SK-N-SH (cell line): ENCODE measurements at regions not wholly inside any gene's neighbourhood (a gene's known extent, or its start where the extent isn't known, plus 50 kb on each side); places are given as distances from the start of the nearest gene placed in this dataset.

Source experiments
- CTCF ChIA-PET: fragments of 300-600, 350-600 bp; formaldehyde crosslinking; extraction: SDS; loops from one replicate; lab custom pipeline; 2021; lab: Yijun Ruan, JAX
- POLR2A ChIA-PET: fragments of 350-600 bp; sonication (Branson Sonifier 250); formaldehyde crosslinking; extraction: SDS; loops from one replicate; lab custom pipeline; 2020; ENCODE audit warnings: antibody characterized with exemption, inconsistent platforms; lab: Yijun Ruan, JAX
- DNase-seq: peaks from one replicate; pipeline ENCODE4 v3.0.0; 2012
- H2AFZ ChIP-seq: fragments of 200-600 bp; sonication (generic); 2 replicates; pipeline ENCODE4 v1.8.1; 2016; ENCODE audit warnings: antibody characterized with exemption, mild to moderate bottlenecking, low read depth
- H3F3A ChIP-seq: fragments of 200-600 bp; sonication (generic); replicated peaks from 2 replicates; pipeline ENCODE3; 2016; ENCODE audit warnings: antibody characterized with exemption, mild to moderate bottlenecking; ENCODE audit not compliant: insufficient read depth
- H3K27ac ChIP-seq, 2 experiments: fragments of 200-500 bp in 1 of 2; fragments of 200-600 bp in 1 of 2; sonication (Bioruptor generic) in 1 of 2; sonication (generic), shearing (Covaris generic) in 1 of 2; 2 replicates each; pipeline versions ENCODE4 v1.5.1 to v1.6.1; 2014 to 2016; ENCODE audit warnings: low read depth in 2 of 2, inconsistent platforms in 1 of 2, low read length in 1 of 2, mild to moderate bottlenecking in 1 of 2, mixed read lengths in 1 of 2
- H3K27me3 ChIP-seq: fragments of 200-600 bp; sonication (generic), shearing (Covaris generic); 2 replicates; pipeline ENCODE4 v1.6.1; 2016; ENCODE audit warnings: mixed run types; ENCODE audit not compliant: insufficient read depth
- H3K36me3 ChIP-seq, 2 experiments: fragments of 200-500 bp in 1 of 2; fragments of 200-600 bp in 1 of 2; sonication (Bioruptor generic) in 1 of 2; sonication (generic) in 1 of 2; replicated peaks in 1 of 2; 2 replicates each; pipeline versions ENCODE3 to v1.5.1; 2014 to 2016; ENCODE audit warnings: low read length in 1 of 2, mild to moderate bottlenecking in 1 of 2; ENCODE audit not compliant: insufficient read depth in 2 of 2, control insufficient read depth in 1 of 2
- H3K4me1 ChIP-seq, 2 experiments: fragments of 200-500 bp in 1 of 2; fragments of 200-600 bp in 1 of 2; sonication (Bioruptor generic) in 1 of 2; sonication (generic), shearing (Covaris generic) in 1 of 2; 2 replicates each; pipeline versions ENCODE4 v1.5.1 to v1.6.1; 2014 to 2016; ENCODE audit warnings: low read depth in 1 of 2, low read length in 1 of 2, mixed run types in 1 of 2; ENCODE audit not compliant: insufficient read depth in 2 of 2, control insufficient read depth in 1 of 2
- H3K4me2 ChIP-seq: fragments of 200-600 bp; sonication (generic), shearing (Covaris generic); 2 replicates; pipeline ENCODE4 v1.6.1; 2017; ENCODE audit warnings: mixed run types
- H3K4me3 ChIP-seq, 2 experiments: fragments of 200-500 bp in 1 of 2; fragments of 200-600 bp in 1 of 2; sonication (Bioruptor generic) in 1 of 2; sonication (generic), shearing (Covaris generic) in 1 of 2; 2 replicates each; pipeline versions ENCODE4 v1.5.1 to v1.8.1; 2014 to 2016; ENCODE audit warnings: low read depth in 2 of 2, inconsistent platforms in 1 of 2, low read length in 1 of 2, mild to moderate bottlenecking in 1 of 2, mixed read lengths in 1 of 2, moderate library complexity in 1 of 2
- H3K79me2 ChIP-seq: fragments of 200-600 bp; sonication (generic); 2 replicates; pipeline ENCODE4 v1.8.1; 2017; ENCODE audit warnings: mild to moderate bottlenecking; ENCODE audit not compliant: insufficient read depth
- H3K9ac ChIP-seq: fragments of 200-600 bp; sonication (generic); 2 replicates; pipeline ENCODE4 v1.6.1; 2017; ENCODE audit warnings: mixed run types
- H3K9me2 ChIP-seq: fragments of 200-600 bp; sonication (generic); 2 replicates; pipeline ENCODE4 v1.6.1; 2017; ENCODE audit warnings: mixed run types
- H3K9me3 ChIP-seq: fragments of 200-600 bp; sonication (generic); 2 replicates; pipeline ENCODE4 v1.6.1; 2017; ENCODE audit warnings: mixed run types, mild to moderate bottlenecking, moderate library complexity
- H4K20me1 ChIP-seq: fragments of 200-600 bp; sonication (generic); 2 replicates; pipeline ENCODE4 v1.6.1; 2017; ENCODE audit warnings: mild to moderate bottlenecking, mixed run types; ENCODE audit not compliant: insufficient read depth
- CTCF ChIP-seq: fragments of 200-600 bp; sonication (generic); IDR thresholded peaks from 2 replicates; pipeline ENCODE4 v1.6.1; 2017; ENCODE audit warnings: antibody characterized with exemption, mild to moderate bottlenecking, moderate library complexity
- EP300 ChIP-seq, 2 experiments: IDR thresholded peaks; 2 replicates each; pipeline versions ENCODE4 v1.4.0 to v1.6.1; 2012; ENCODE audit warnings: borderline replicate concordance in 1 of 2, low read depth in 1 of 2, low read length in 1 of 2
- FOXM1 ChIP-seq: IDR thresholded peaks from 2 replicates; pipeline ENCODE4 v1.4.0; 2012; ENCODE audit warnings: low read depth, mild to moderate bottlenecking
- GABPA ChIP-seq: IDR thresholded peaks from 2 replicates; pipeline ENCODE4 v1.4.0; 2012; ENCODE audit warnings: low read depth, mild to moderate bottlenecking
- MAX ChIP-seq: IDR thresholded peaks from 2 replicates; pipeline ENCODE4 v1.4.0; 2012; ENCODE audit warnings: low read depth
- MEF2A ChIP-seq: IDR thresholded peaks from 2 replicates; pipeline ENCODE4 v1.4.0; 2012; ENCODE audit warnings: low read depth, borderline replicate concordance
- MXI1 ChIP-seq: IDR thresholded peaks from 2 replicates; pipeline ENCODE4 v1.6.1; 2012; ENCODE audit warnings: mild to moderate bottlenecking, low read depth, low read length, improper control_type of control experiment
- REST ChIP-seq: IDR thresholded peaks from 2 replicates; pipeline ENCODE4 v1.6.1; 2012; ENCODE audit warnings: mild to moderate bottlenecking, low read depth, low read length, moderate library complexity
- SMC3 ChIP-seq: IDR thresholded peaks from 2 replicates; pipeline ENCODE4 v1.6.1; 2012; ENCODE audit warnings: low read depth, low read length, improper control_type of control experiment
- USF1 ChIP-seq: IDR thresholded peaks from 2 replicates; pipeline ENCODE4 v1.4.0; 2012; ENCODE audit warnings: low read depth, borderline replicate concordance
- USF2 ChIP-seq: fragments of 150-350 bp; IDR thresholded peaks from 2 replicates; pipeline ENCODE4 v1.6.1; 2017; ENCODE audit warnings: antibody characterized with exemption, low read length, low read depth, borderline replicate concordance
- ZBTB33 ChIP-seq: IDR thresholded peaks from 2 replicates; pipeline ENCODE4 v1.4.0; 2012; ENCODE audit warnings: low read depth, borderline replicate concordance
- WGBS: methylation state at CpG from one replicate; pipeline ENCODE4 v1.1.6; 2017; ENCODE audit warnings: low lambda C conversion rate; 5-methylcytosine and 5-hydroxymethylcytosine counted together

GRCh38 chr9:38313421-38313820 is 79.1 kb upstream of the ALDH1B1 start (continued):
- TF ChIP-seq REST (no peak), SMC3 (no peak), FOXM1 (no peak), MEF2A (no peak), USF1 (no peak)

GRCh38 chr9:38312406-38312805 is 80.1 kb upstream of the ALDH1B1 start:
- no peak overlapping the region for H3K4me2 ChIP-seq
- TF ChIP-seq CTCF (no peak), EP300 (IDR thresholded peaks at IDR 0.05; ENCODE audit: borderline replicate concordance in 1 of 2, low read depth in 1 of 2, low read length in 1 of 2) (no peak), ZBTB33 (no peak), USF2 (no peak), MXI1 (no peak), GABPA (no peak), MAX (no peak)
- TF ChIP-seq, all 33 proteins: peak for 0
- Histone ChIP-seq H3K4me3 (no peak overlapping the region), H3K36me3 (no peaks in the 10 kb centered on the region), H3K27ac (no peak overlapping the region), H2AFZ (no peak overlapping the region), H3F3A (no peaks in the 10 kb centered on the region), H3K27me3 (no peaks in the 10 kb centered on the region; the same call in 1 of the 2 replicates), H4K20me1 (no peaks in the 10 kb centered on the region), H3K79me2 (no peaks in the 10 kb centered on the region), H3K9me2 (no peaks in the 10 kb centered on the region), H3K9me3 (no peaks in the 10 kb centered on the region), H3K9ac (no peak overlapping the region), H3K4me1 (peaks cover 0 to 43% of the 10 kb centered on the region in 2 experiments; a peak in 2 of 4 replicates)
- ChIA-PET CTCF (interaction anchor here (1.4 to 2.0 kb wide), 2 partner anchors 22 to 224 kb away, joined by 6 to 7 read pairs; no protein-coding TSS in a partner anchor), POLR2A (no interaction called here)
- WGBS = 73% methylated on average over 2 of the region's 4 CpGs
- no peak for DNase-seq
